ENCODE measurements at regions not wholly inside any gene's neighbourhood (a gene's known extent, or its start where the extent isn't known, plus 50 kb on each side); places are given as distances from the start of the nearest gene placed in this dataset.

GRCh38 chr16:9039210-9039609 lies 52.2 kb upstream of the HAPSTR1 start:
- Histone ChIP-seq H3K79me2 (ENCODE audit: insufficient read depth, low read depth) (no peaks in the 10 kb centered on the region), H2AFZ (ENCODE audit: low read depth) (no peak overlapping the region), H3K9ac (no peak overlapping the region), H3K36me3 (ENCODE audit: insufficient read depth) (no peaks in the 10 kb centered on the region), H4K20me1 (ENCODE audit: insufficient read depth) (no peaks in the 10 kb centered on the region), H3K27ac (no peak overlapping the region), H3K4me3 (IDR thresholded peaks at IDR 0.05; ENCODE audit: insufficient read depth, low read depth, low read length) (no peak overlapping the region), H3K27me3 (ENCODE audit: insufficient read depth, low read depth) (no peaks in the 10 kb centered on the region), H3K4me1 (ENCODE audit: low read depth, poor library complexity, severe bottlenecking) (no peaks in the 10 kb centered on the region), H3K4me2 (no peak overlapping the region)
- TF ChIP-seq CTCF (conservative IDR thresholded peaks at IDR 0.05; ENCODE audit: low read depth, low read length): no peak

- H4K20me1 ChIP-seq (ENCODE audit: insufficient read depth): no peaks in the 10 kb centered on the region
- H3K4me2 ChIP-seq: no peak overlapping the region
- H3K79me2 ChIP-seq (ENCODE audit: insufficient read depth, low read depth): no peaks in the 10 kb centered on the region
- no peak overlapping the region for H3K4me3 ChIP-seq (IDR thresholded peaks at IDR 0.05; ENCODE audit: insufficient read depth, low read depth, low read length)
- no peak overlapping the region for H3K27ac ChIP-seq
- no peak overlapping the region for H3K9ac ChIP-seq
- H3K27me3 ChIP-seq (ENCODE audit: insufficient read depth, low read depth): no peaks in the 10 kb centered on the region
- peaks cover 1% of the 10 kb centered on the region for H3K4me1 ChIP-seq (ENCODE audit: low read depth, poor library complexity, severe bottlenecking)
- H3K36me3 ChIP-seq (ENCODE audit: insufficient read depth): no peaks in the 10 kb centered on the region
- H2AFZ ChIP-seq (ENCODE audit: low read depth): no peak overlapping the region
- no peak for TF ChIP-seq CTCF (conservative IDR thresholded peaks at IDR 0.05; ENCODE audit: low read depth, low read length)
Measured at GRCh38 chr16:9040800-9041412, 50.5 kb upstream of the HAPSTR1 start.
